HepG2 (cell line): ENCODE measurements at regions not wholly inside any gene's neighbourhood (a gene's known extent, or its start where the extent isn't known, plus 50 kb on each side); places are given as distances from the start of the nearest gene placed in this dataset.

Source experiments
- ATAC-seq: fragments of 200-7000 bp; cut with Tn5 transposase; 3 replicates; pipeline ENCODE4 v1.9.1; 2020; ENCODE audit warnings: mild to moderate bottlenecking, moderate library complexity
- BruUV-seq: library from RNA; stranded (reverse); fragments of 400-500 nt; replicated peaks from 2 replicates; lab custom pipeline; 2021; lab: Mats Ljungman, UMichigan
- CTCF ChIA-PET: fragments of 300-600 bp; formaldehyde crosslinking; extraction: SDS; loops from one replicate; lab custom pipeline; 2021; ENCODE audit warnings: low total read pairs, inconsistent platforms, low intra/inter-chr PET ratio; lab: Yijun Ruan, JAX
- POLR2A ChIA-PET: fragments of 350-600 bp; sonication (Branson Sonifier 250); formaldehyde crosslinking; loops from one replicate; lab custom pipeline; 2020; ENCODE audit warnings: antibody characterized with exemption, inconsistent platforms; lab: Yijun Ruan, JAX
- DNase-seq: peaks from one replicate; pipeline ENCODE4 v3.0.0-alpha.2; 2015; ENCODE audit warnings: low spot score
- FAIRE-seq: peaks from 3 replicates; lab custom pipeline; 2011; peaks lifted over from hg19 to GRCh38; lab: Jason Lieb, UNC
- H2AFZ ChIP-seq: one replicate; pipeline ENCODE4 v1.6.1; 2011; ENCODE audit warnings: low read length, inconsistent platforms
- H3K27ac ChIP-seq: fragments of 300-600 bp; 3 replicates; pipeline ENCODE4 v1.8.0; 2011; ENCODE audit warnings: mixed run types, mild to moderate bottlenecking, mixed read lengths, low read length, inconsistent platforms; ENCODE audit not compliant: insufficient read depth; ENCODE audit errors: extremely low read length
- H3K27me3 ChIP-seq, 2 experiments: fragments of 200-600 bp in 1 of 2; 2 replicates in 1 of 2; 3 replicates in 1 of 2; pipeline versions ENCODE4 v1.6.0 to v1.8.0; 2011; ENCODE audit warnings: low read length in 2 of 2, mild to moderate bottlenecking in 2 of 2, moderate library complexity in 2 of 2, inconsistent platforms in 1 of 2; ENCODE audit not compliant: insufficient read depth in 2 of 2, control insufficient read depth in 1 of 2
- H3K36me3 ChIP-seq, 2 experiments: fragments of 200-600 bp in 1 of 2; replicated peaks in 1 of 2; 2 replicates in 1 of 2; 3 replicates in 1 of 2; pipeline versions ENCODE4 v1.5.1 to v1.8.0; 2011; ENCODE audit warnings: low read length in 2 of 2, inconsistent platforms in 1 of 2; ENCODE audit not compliant: insufficient read depth in 2 of 2, control insufficient read depth in 1 of 2
- H3K4me1 ChIP-seq: 2 replicates; pipeline ENCODE4 v1.5.1; 2012; ENCODE audit warnings: low read length, inconsistent platforms; ENCODE audit not compliant: insufficient read depth
- H3K4me2 ChIP-seq: 2 replicates; pipeline ENCODE4 v1.6.0; 2011; ENCODE audit warnings: low read depth, low read length, inconsistent platforms
- H3K4me3 ChIP-seq, 3 experiments: fragments of 200-600 bp in 1 of 3; sonication (generic), shearing (Covaris generic) in 1 of 3; replicated peaks in 1 of 3; 2 replicates each; pipeline ENCODE4 v1.5.1; 2011 to 2016; ENCODE audit warnings: low read length in 3 of 3, inconsistent platforms in 2 of 3, low read depth in 2 of 3, mild to moderate bottlenecking in 2 of 3, control low read depth in 1 of 3, mixed read lengths in 1 of 3; ENCODE audit not compliant: insufficient read depth in 1 of 3
- H3K79me2 ChIP-seq: one replicate; pipeline ENCODE4 v1.6.1; 2011; ENCODE audit warnings: low read length, inconsistent platforms; ENCODE audit not compliant: insufficient read depth
- H3K9ac ChIP-seq: 2 replicates; pipeline ENCODE4 v1.6.0; 2011; ENCODE audit warnings: mild to moderate bottlenecking, low read depth, low read length, inconsistent platforms; ENCODE audit not compliant: insufficient read depth
- H3K9me3 ChIP-seq: 2 replicates; pipeline ENCODE4 v1.5.1; 2012; ENCODE audit warnings: mild to moderate bottlenecking, low read length
- H4K20me1 ChIP-seq: 2 replicates; pipeline ENCODE4 v1.6.0; 2011; ENCODE audit warnings: inconsistent platforms, mild to moderate bottlenecking, low read length, moderate library complexity; ENCODE audit not compliant: insufficient read depth
- DZIP1 ChIP-seq: sonication (generic); formaldehyde crosslinking; IDR thresholded peaks from 2 replicates; pipeline ENCODE4 v1.5.0; 2020; ENCODE audit warnings: mild to moderate bottlenecking, missing genetic modification reagents
- FOXK2 ChIP-seq: fragments of 450-650 bp; IDR thresholded peaks from 2 replicates; pipeline ENCODE4 v1.6.1; 2016
- KDM2A ChIP-seq: sonication (generic); formaldehyde crosslinking; IDR thresholded peaks from 2 replicates; pipeline ENCODE4 v1.4.0; 2020; ENCODE audit warnings: low read depth, missing genetic modification reagents, borderline replicate concordance
- MAFF ChIP-seq: IDR thresholded peaks from 2 replicates; pipeline ENCODE4 v1.6.1; 2011; ENCODE audit warnings: low read depth, low read length, improper control_type of control experiment
- MEF2D ChIP-seq: sonication (generic); formaldehyde crosslinking; IDR thresholded peaks from 2 replicates; pipeline ENCODE4 v1.5.1; 2020; ENCODE audit warnings: mild to moderate bottlenecking, missing genetic modification reagents
- NCOA2 ChIP-seq: sonication (generic); formaldehyde crosslinking; IDR thresholded peaks from 2 replicates; pipeline ENCODE4 v1.8.0; 2022; ENCODE audit warnings: inconsistent platforms
- RCOR2 ChIP-seq: IDR thresholded peaks from 2 replicates; pipeline ENCODE4 v1.6.1; 2016; ENCODE audit warnings: missing biosample characterization, missing genetic modification reagents
- SCMH1 ChIP-seq: sonication (generic); formaldehyde crosslinking; IDR thresholded peaks from 2 replicates; pipeline ENCODE4 v1.9.0; 2021; ENCODE audit warnings: missing genetic modification reagents, mild to moderate bottlenecking, borderline replicate concordance
- STAT6 ChIP-seq: sonication (generic); formaldehyde crosslinking; IDR thresholded peaks from 2 replicates; pipeline ENCODE4 v1.4.0; 2020; ENCODE audit warnings: missing genetic modification reagents, mild to moderate bottlenecking, borderline replicate concordance
- TP53 ChIP-seq: sonication (generic); formaldehyde crosslinking; conservative IDR thresholded peaks from 2 replicates; pipeline ENCODE4 v1.4.0; 2020; ENCODE audit warnings: missing genetic modification reagents
- ZBTB2 ChIP-seq: sonication (generic); formaldehyde crosslinking; IDR thresholded peaks from 2 replicates; pipeline ENCODE4 v1.8.0; 2022; ENCODE audit warnings: low read depth, missing genetic modification reagents
- ZFP36 ChIP-seq: fragments of 150-350 bp; IDR thresholded peaks from 2 replicates; pipeline ENCODE4 v1.6.1; 2018; ENCODE audit warnings: borderline replicate concordance, low read length, low read depth; ENCODE audit not compliant: partially characterized antibody
- ZFP62 ChIP-seq: sonication (generic); formaldehyde crosslinking; IDR thresholded peaks from 2 replicates; pipeline ENCODE4 v1.4.0; 2020; ENCODE audit warnings: missing genetic modification reagents
- ZNF34 ChIP-seq: sonication (generic); formaldehyde crosslinking; IDR thresholded peaks from 2 replicates; pipeline ENCODE4 v1.4.0; 2020; ENCODE audit warnings: mild to moderate bottlenecking, missing genetic modification reagents, borderline replicate concordance
- ZNF543 ChIP-seq: sonication (generic); formaldehyde crosslinking; IDR thresholded peaks from 2 replicates; pipeline ENCODE4 v1.4.0; 2020; ENCODE audit warnings: mild to moderate bottlenecking, missing genetic modification reagents
- ZNF703 ChIP-seq: sonication (generic); formaldehyde crosslinking; IDR thresholded peaks from 2 replicates; pipeline ENCODE4 v1.5.1; 2020; ENCODE audit warnings: missing genetic modification reagents, mild to moderate bottlenecking, moderate library complexity, borderline replicate concordance
- ZSCAN29 ChIP-seq: sonication (generic); formaldehyde crosslinking; conservative IDR thresholded peaks from 2 replicates; pipeline ENCODE4 v1.4.0; 2020; ENCODE audit warnings: mild to moderate bottlenecking, missing genetic modification reagents
- WGBS: methylation state at CpG from one replicate; pipeline ENCODE4 v1.1.6; 2017; ENCODE audit warnings: low lambda C conversion rate; 5-methylcytosine and 5-hydroxymethylcytosine counted together
- in situ Hi-C: cut with HindIII; loops from 2 replicates; pipeline ENCODE4 v1.10.0; 2017; ENCODE audit warnings: low pct_unique_long_range_greater_than_20kb; ENCODE audit not compliant: extremely low pct_ligation_motif_present
- intact Hi-C: fragments of 100-400 bp; cut with micrococcal nuclease; formaldehyde crosslinking; loops from one replicate; pipeline ENCODE4 v1.10.0; 2022; ENCODE audit not compliant: unreplicated experiment

GRCh38 chr3:88678747-88679146 is 428.7 kb upstream of the EPHA3 start (continued):
- TF ChIP-seq DZIP1 (CRISPR knock-in tag) (no peak), MEF2D (CRISPR knock-in tag) (no peak), ZNF703 (no peak)

- no peak overlapping the region for H3K4me3 ChIP-seq
- in situ Hi-C loops (no loop called here), intact Hi-C loops (no loop called here)
- no peaks in the 10 kb centered on the region for H3K27me3 ChIP-seq
- no TSS peak for BruUV-seq
- ChIA-PET CTCF (no interaction called here), POLR2A (no interaction called here)
- no peak overlapping the region for H3K4me2 ChIP-seq
- no peaks in the 10 kb centered on the region for H3K79me2 ChIP-seq
- ATAC-seq, result no peak
- no peak overlapping the region for H2AFZ ChIP-seq
- H3K9me3 ChIP-seq, result no peaks in the 10 kb centered on the region
- H3K9ac ChIP-seq, result no peak overlapping the region
- DNase-seq, result no peak
- H3K27ac ChIP-seq, result no peak overlapping the region
- H3K36me3 ChIP-seq, result no peaks in the 10 kb centered on the region
- no peaks in the 10 kb centered on the region for H4K20me1 ChIP-seq
- H3K4me1 ChIP-seq, result no peaks in the 10 kb centered on the region
- no CpG with 5 or more reads among the region's 3 CpGs for WGBS
- no peak for FAIRE-seq
- no peak for TF ChIP-seq ZNF34
- TF ChIP-seq STAT6 (CRISPR knock-in tag), result no peak
- TF ChIP-seq RCOR2 (CRISPR knock-in tag), result no peak
- TF ChIP-seq ZNF703, result no peak
- TF ChIP-seq ZNF543 (CRISPR knock-in tag), result no peak
- no peak for TF ChIP-seq ZBTB2 (CRISPR knock-in tag)
- TF ChIP-seq SCMH1 (CRISPR knock-in tag), result no peak
- TF ChIP-seq MAFF, result no peak
- no peak for TF ChIP-seq ZFP36
- TF ChIP-seq FOXK2, result no peak
- no peak for TF ChIP-seq ZSCAN29 (CRISPR knock-in tag)
- TF ChIP-seq MEF2D (CRISPR knock-in tag), result no peak
- no peak for TF ChIP-seq KDM2A (CRISPR knock-in tag)
- no peak for TF ChIP-seq ZFP62 (CRISPR knock-in tag)
- TF ChIP-seq TP53 (CRISPR knock-in tag), result no peak
- TF ChIP-seq NCOA2 (CRISPR knock-in tag), result no peak
These were observed 417.1 kb upstream of the EPHA3 start for GRCh38 chr3:88690287-88690686.
